ENCODE measurements at regions not wholly inside any gene's neighbourhood (a gene's known extent, or its start where the extent isn't known, plus 50 kb on each side); places are given as distances from the start of the nearest gene placed in this dataset.

DNA sequence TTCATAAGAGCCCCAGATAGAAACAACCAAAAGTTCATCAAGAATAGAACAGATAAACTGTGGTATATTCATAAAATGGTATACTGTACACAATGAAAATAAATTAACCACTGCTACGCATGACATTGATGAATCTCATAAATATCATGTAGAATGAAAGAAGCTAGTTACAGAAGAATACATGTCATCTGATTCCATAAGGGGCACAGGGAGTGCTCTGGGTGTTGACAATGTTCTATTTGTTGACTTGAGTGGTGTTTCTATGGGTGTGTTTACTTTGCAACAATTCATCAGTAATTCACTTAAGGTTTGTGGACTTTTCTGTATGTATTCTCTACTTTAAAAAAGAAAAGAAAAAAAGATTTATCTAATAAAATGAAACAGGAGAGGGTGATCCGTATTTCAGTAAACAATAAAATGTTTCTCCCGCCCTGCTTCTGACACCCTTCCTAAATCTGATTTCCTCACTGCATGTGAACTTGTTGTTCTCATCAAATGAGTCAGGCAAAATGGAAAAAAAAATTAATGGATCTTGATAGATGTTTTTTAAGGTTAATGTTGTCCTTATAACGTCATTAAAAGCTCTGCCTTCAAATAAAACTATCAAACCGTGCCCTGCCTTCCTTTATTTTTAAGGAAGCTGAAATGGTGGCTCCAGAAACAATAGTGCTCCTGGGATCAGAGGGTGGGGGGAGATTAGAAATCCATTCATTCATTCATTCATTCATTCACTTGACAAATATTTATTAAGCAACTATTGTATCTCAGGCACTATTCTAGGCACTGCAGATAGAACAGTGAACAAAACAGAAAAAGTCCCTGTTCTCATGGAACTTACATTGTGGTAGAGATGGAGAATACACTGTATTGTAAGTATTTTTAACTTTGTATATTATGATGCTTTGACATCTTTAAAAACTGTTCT, 77.2 kb upstream of the CD44 start:
- H3K4me1 ChIP-seq (ENCODE audit: control insufficient read depth in 2 of 2, insufficient read depth in 2 of 2, low read length in 2 of 2), result no peaks in the 10 kb centered on the region
- H3K27ac ChIP-seq (ENCODE audit: low read depth in 2 of 2, low read length in 2 of 2), result no peak overlapping the region
- no peak overlapping the region for H3K4me3 ChIP-seq (ENCODE audit: low read length in 2 of 2)
- no peaks in the 10 kb centered on the region for H3K9me3 ChIP-seq (ENCODE audit: control insufficient read depth in 2 of 2, low read length in 2 of 2)
- no peaks in the 10 kb centered on the region for H3K36me3 ChIP-seq (ENCODE audit: control insufficient read depth in 2 of 2, insufficient read depth in 2 of 2, low read length in 2 of 2)
- H3K9ac ChIP-seq (ENCODE audit: low read depth in 1 of 2, low read length in 2 of 2), result no peak overlapping the region
- H3K27me3 ChIP-seq (ENCODE audit: control insufficient read depth in 2 of 2, insufficient read depth in 2 of 2, low read length in 2 of 2), result no peaks in the 10 kb centered on the region

GRCh38 chr11:35063488-35063931, 75.5 kb upstream of the CD44 start:
- no peaks in the 10 kb centered on the region for H3K36me3 ChIP-seq (ENCODE audit: control insufficient read depth in 2 of 2, insufficient read depth in 2 of 2, low read length in 2 of 2)
- H3K9me3 ChIP-seq (ENCODE audit: control insufficient read depth in 2 of 2, low read length in 2 of 2), result no peaks in the 10 kb centered on the region
- H3K4me1 ChIP-seq (ENCODE audit: control insufficient read depth in 2 of 2, insufficient read depth in 2 of 2, low read length in 2 of 2), result no peaks in the 10 kb centered on the region
- H3K4me3 ChIP-seq (ENCODE audit: low read length in 2 of 2), result no peak overlapping the region
- no peak overlapping the region for H3K27ac ChIP-seq (ENCODE audit: low read depth in 2 of 2, low read length in 2 of 2)
- H3K9ac ChIP-seq (ENCODE audit: low read depth in 1 of 2, low read length in 2 of 2), result no peak overlapping the region
- H3K27me3 ChIP-seq (ENCODE audit: control insufficient read depth in 2 of 2, insufficient read depth in 2 of 2, low read length in 2 of 2), result no peaks in the 10 kb centered on the region

DNA sequence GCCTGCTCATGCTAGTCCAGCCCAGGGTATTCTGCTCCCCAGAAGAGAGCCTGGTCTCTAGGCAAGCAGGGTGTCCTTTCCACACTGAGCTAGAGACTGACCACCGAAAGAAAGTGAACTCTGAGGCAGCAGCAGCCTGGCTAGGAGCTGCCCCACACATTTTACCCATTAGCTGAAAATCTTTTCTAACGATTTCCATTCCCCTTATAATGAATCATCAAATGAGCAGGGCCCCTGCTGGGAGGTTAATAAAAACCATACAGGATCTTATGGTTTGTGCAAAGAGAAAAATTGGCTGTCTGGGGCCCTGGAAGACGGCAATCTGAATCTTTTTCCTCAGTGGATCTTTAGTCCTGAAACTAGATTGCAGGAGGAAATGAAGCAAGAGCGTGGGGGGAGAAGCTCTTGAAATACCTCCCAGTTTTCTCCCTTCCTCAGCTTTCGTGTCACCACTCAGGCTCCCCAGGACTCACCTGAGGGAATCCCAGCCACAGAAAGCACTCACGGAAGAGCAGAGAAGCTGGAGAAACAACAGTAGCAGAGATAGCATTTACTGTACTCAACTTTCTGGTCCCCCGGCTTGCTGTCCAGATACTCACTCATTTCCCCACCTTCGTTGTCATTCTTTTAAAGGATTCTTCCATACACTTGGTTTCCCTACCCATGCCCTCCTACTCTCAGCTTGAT, 74.7 kb upstream of the CD44 start:
- no peaks in the 10 kb centered on the region for H3K36me3 ChIP-seq (ENCODE audit: control insufficient read depth in 2 of 2, insufficient read depth in 2 of 2, low read length in 2 of 2)
- no peaks in the 10 kb centered on the region for H3K9me3 ChIP-seq (ENCODE audit: control insufficient read depth in 2 of 2, low read length in 2 of 2)
- H3K4me1 ChIP-seq (ENCODE audit: control insufficient read depth in 2 of 2, insufficient read depth in 2 of 2, low read length in 2 of 2), result no peaks in the 10 kb centered on the region
- H3K4me3 ChIP-seq (ENCODE audit: low read length in 2 of 2), result no peak overlapping the region
- H3K27me3 ChIP-seq (ENCODE audit: control insufficient read depth in 2 of 2, insufficient read depth in 2 of 2, low read length in 2 of 2), result no peaks in the 10 kb centered on the region
- no peak overlapping the region for H3K27ac ChIP-seq (ENCODE audit: low read depth in 2 of 2, low read length in 2 of 2)
- H3K9ac ChIP-seq (ENCODE audit: low read depth in 1 of 2, low read length in 2 of 2), result no peak overlapping the region

GRCh38 chr11:35065566-35065965, 73.4 kb upstream of the CD44 start:
- Histone ChIP-seq H3K4me3 (ENCODE audit: low read length in 2 of 2) (no peak overlapping the region), H3K4me1 (ENCODE audit: control insufficient read depth in 2 of 2, insufficient read depth in 2 of 2, low read length in 2 of 2) (no peaks in the 10 kb centered on the region), H3K27me3 (ENCODE audit: control insufficient read depth in 2 of 2, insufficient read depth in 2 of 2, low read length in 2 of 2) (no peaks in the 10 kb centered on the region), H3K9me3 (ENCODE audit: control insufficient read depth in 2 of 2, low read length in 2 of 2) (no peaks in the 10 kb centered on the region), H3K9ac (ENCODE audit: low read depth in 1 of 2, low read length in 2 of 2) (no peak overlapping the region), H3K36me3 (ENCODE audit: control insufficient read depth in 2 of 2, insufficient read depth in 2 of 2, low read length in 2 of 2) (no peaks in the 10 kb centered on the region), H3K27ac (ENCODE audit: low read depth in 2 of 2, low read length in 2 of 2) (no peak overlapping the region)

GRCh38 chr11:35066030-35066429, 72.9 kb upstream of the CD44 start:
- Histone ChIP-seq H3K27me3 (ENCODE audit: control insufficient read depth in 2 of 2, insufficient read depth in 2 of 2, low read length in 2 of 2) (no peaks in the 10 kb centered on the region), H3K9ac (ENCODE audit: low read depth in 1 of 2, low read length in 2 of 2) (no peak overlapping the region), H3K4me3 (ENCODE audit: low read length in 2 of 2) (no peak overlapping the region), H3K4me1 (ENCODE audit: control insufficient read depth in 2 of 2, insufficient read depth in 2 of 2, low read length in 2 of 2) (no peaks in the 10 kb centered on the region), H3K9me3 (ENCODE audit: control insufficient read depth in 2 of 2, low read length in 2 of 2) (no peaks in the 10 kb centered on the region), H3K36me3 (ENCODE audit: control insufficient read depth in 2 of 2, insufficient read depth in 2 of 2, low read length in 2 of 2) (no peaks in the 10 kb centered on the region), H3K27ac (ENCODE audit: low read depth in 2 of 2, low read length in 2 of 2) (no peak overlapping the region)

DNA sequence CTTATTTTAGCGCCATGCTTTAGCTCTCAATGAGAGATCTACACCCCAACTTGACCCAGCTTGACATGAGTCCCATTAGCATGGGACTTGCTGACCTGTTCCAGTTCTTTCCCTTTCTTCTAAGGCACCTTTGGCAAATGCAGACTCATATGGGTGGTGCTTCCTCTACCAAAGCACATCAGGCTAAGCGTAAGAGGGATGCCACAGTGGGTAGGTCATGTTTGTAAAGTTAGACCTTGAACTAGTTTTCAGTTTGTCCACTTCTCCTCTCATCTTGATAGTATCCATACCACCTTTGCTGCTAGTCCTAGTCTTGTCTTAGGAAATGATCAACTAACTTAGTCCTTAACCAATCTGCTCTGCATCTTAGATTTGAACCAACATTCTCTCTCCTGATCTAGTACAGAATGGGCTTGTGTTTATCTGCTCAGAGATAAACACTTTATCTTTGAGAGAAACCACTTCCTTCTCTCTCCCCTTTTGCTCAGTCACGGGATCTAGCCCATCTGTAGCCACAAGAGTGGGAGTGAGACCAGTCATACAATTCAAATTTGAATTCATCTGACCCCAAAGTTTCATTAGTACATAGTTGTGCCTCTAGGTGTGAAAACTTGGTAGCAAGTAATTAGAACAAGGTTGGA, 72.1 kb upstream of the CD44 start:
- no peaks in the 10 kb centered on the region for H3K9me3 ChIP-seq (ENCODE audit: control insufficient read depth in 2 of 2, low read length in 2 of 2)
- H3K9ac ChIP-seq (ENCODE audit: low read depth in 1 of 2, low read length in 2 of 2), result no peak overlapping the region
- H3K4me3 ChIP-seq (ENCODE audit: low read length in 2 of 2), result no peak overlapping the region
- no peaks in the 10 kb centered on the region for H3K4me1 ChIP-seq (ENCODE audit: control insufficient read depth in 2 of 2, insufficient read depth in 2 of 2, low read length in 2 of 2)
- H3K27ac ChIP-seq (ENCODE audit: low read depth in 2 of 2, low read length in 2 of 2), result no peak overlapping the region
- H3K36me3 ChIP-seq (ENCODE audit: control insufficient read depth in 2 of 2, insufficient read depth in 2 of 2, low read length in 2 of 2), result no peaks in the 10 kb centered on the region
- H3K27me3 ChIP-seq (ENCODE audit: control insufficient read depth in 2 of 2, insufficient read depth in 2 of 2, low read length in 2 of 2), result no peaks in the 10 kb centered on the region

DNA sequence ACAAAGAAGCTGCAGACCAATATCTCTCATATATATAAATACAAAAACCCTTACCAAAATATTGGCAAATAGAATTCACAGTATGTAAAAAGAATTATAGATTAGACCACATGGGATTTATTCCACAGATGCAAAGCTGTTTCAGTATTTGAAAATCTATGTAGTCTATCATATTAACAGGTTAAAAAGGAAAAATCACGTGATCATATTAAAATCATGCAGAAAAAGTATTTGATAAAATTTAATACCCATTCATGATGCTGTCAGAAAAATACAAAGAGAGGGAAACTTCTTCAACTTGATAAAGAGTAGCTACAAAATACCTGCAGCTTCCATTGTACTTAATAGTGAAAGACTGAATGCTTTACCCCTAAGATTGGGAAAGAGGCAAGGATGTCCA, 67.2 kb upstream of the CD44 start:
- Histone ChIP-seq H3K9ac (ENCODE audit: low read depth in 1 of 2, low read length in 2 of 2) (no peak overlapping the region), H3K27me3 (ENCODE audit: control insufficient read depth in 2 of 2, insufficient read depth in 2 of 2, low read length in 2 of 2) (no peaks in the 10 kb centered on the region), H3K9me3 (ENCODE audit: control insufficient read depth in 2 of 2, low read length in 2 of 2) (no peaks in the 10 kb centered on the region), H3K4me3 (ENCODE audit: low read length in 2 of 2) (no peak overlapping the region), H3K27ac (ENCODE audit: low read depth in 2 of 2, low read length in 2 of 2) (no peak overlapping the region), H3K4me1 (ENCODE audit: control insufficient read depth in 2 of 2, insufficient read depth in 2 of 2, low read length in 2 of 2) (peaks cover 0 to under 1% of the 10 kb centered on the region in 2 donors), H3K36me3 (ENCODE audit: control insufficient read depth in 2 of 2, insufficient read depth in 2 of 2, low read length in 2 of 2) (no peaks in the 10 kb centered on the region)

- Histone ChIP-seq H3K27ac (ENCODE audit: low read depth in 2 of 2, low read length in 2 of 2) (no peak overlapping the region), H3K4me3 (ENCODE audit: low read length in 2 of 2) (no peak overlapping the region), H3K4me1 (ENCODE audit: control insufficient read depth in 2 of 2, insufficient read depth in 2 of 2, low read length in 2 of 2) (peaks cover 0 to 9% of the 10 kb centered on the region in 2 donors), H3K9me3 (ENCODE audit: control insufficient read depth in 2 of 2, low read length in 2 of 2) (no peaks in the 10 kb centered on the region), H3K9ac (ENCODE audit: low read depth in 1 of 2, low read length in 2 of 2) (no peak overlapping the region), H3K36me3 (ENCODE audit: control insufficient read depth in 2 of 2, insufficient read depth in 2 of 2, low read length in 2 of 2) (no peaks in the 10 kb centered on the region), H3K27me3 (ENCODE audit: control insufficient read depth in 2 of 2, insufficient read depth in 2 of 2, low read length in 2 of 2) (no peaks in the 10 kb centered on the region)
These were observed 65.1 kb upstream of the CD44 start for GRCh38 chr11:35073691-35074419.

- H3K27ac ChIP-seq (ENCODE audit: low read depth in 2 of 2, low read length in 2 of 2), result no peak overlapping the region
- H3K4me1 ChIP-seq (ENCODE audit: control insufficient read depth in 2 of 2, insufficient read depth in 2 of 2, low read length in 2 of 2), result peaks cover 0 to 9% of the 10 kb centered on the region in 2 donors
- H3K27me3 ChIP-seq (ENCODE audit: control insufficient read depth in 2 of 2, insufficient read depth in 2 of 2, low read length in 2 of 2), result no peaks in the 10 kb centered on the region
These were observed 62.5 kb upstream of the CD44 start for GRCh38 chr11:35076201-35077100.

More at GRCh38 chr11:35076201-35077100, 62.5 kb upstream of the CD44 start:
- Histone ChIP-seq H3K9ac (ENCODE audit: low read depth in 1 of 2, low read length in 2 of 2) (no peak overlapping the region), H3K36me3 (ENCODE audit: control insufficient read depth in 2 of 2, insufficient read depth in 2 of 2, low read length in 2 of 2) (no peaks in the 10 kb centered on the region), H3K4me3 (ENCODE audit: low read length in 2 of 2) (no peak overlapping the region), H3K9me3 (ENCODE audit: control insufficient read depth in 2 of 2, low read length in 2 of 2) (no peaks in the 10 kb centered on the region)

Data from mucosa of rectum (tissue), 2 donors.